SK-N-SH treated with all-trans-retinoic acid at 6 μM for 48 hours (cell line): ENCODE measurements at regions not wholly inside any gene's neighbourhood (a gene's known extent, or its start where the extent isn't known, plus 50 kb on each side); places are given as distances from the start of the nearest gene placed in this dataset.
"Not testable (repeated sequence)": the region's sequence is repeated elsewhere in the genome, so short reads cannot be mapped to it uniquely, and the experiment has no call there.

Experiments
- BACH2 ChIP-seq: fragments of 250-450 bp; sonication (Bioruptor Pico); IDR thresholded peaks from 2 replicates; pipeline ENCODE4 v1.9.0; 2021; ENCODE audit warnings: mild to moderate bottlenecking, borderline replicate concordance
- GLIS3 ChIP-seq: fragments of 250-450 bp; sonication (Bioruptor Pico); IDR thresholded peaks from 2 replicates; pipeline ENCODE4 v1.5.0; 2020; ENCODE audit warnings: mild to moderate bottlenecking, moderate library complexity
- OSR1 ChIP-seq: fragments of 250-450 bp; sonication (Bioruptor Pico); IDR thresholded peaks from 2 replicates; pipeline ENCODE4 v1.8.0; 2022; ENCODE audit warnings: moderate library complexity, mild to moderate bottlenecking, inconsistent platforms
- PATZ1 ChIP-seq: fragments of 250-450 bp; sonication (Bioruptor Pico); IDR thresholded peaks from 2 replicates; pipeline ENCODE4 v1.8.0; 2020; ENCODE audit warnings: mild to moderate bottlenecking, moderate library complexity, borderline replicate concordance
- RARB ChIP-seq: fragments of 250-450 bp; sonication (Bioruptor Pico); IDR thresholded peaks from 2 replicates; pipeline ENCODE4 v1.8.0; 2021; ENCODE audit warnings: mild to moderate bottlenecking, moderate library complexity
- SNAI2 ChIP-seq: fragments of 250-450 bp; sonication (Bioruptor Pico); IDR thresholded peaks from 2 replicates; pipeline ENCODE4 v1.5.0; 2020; ENCODE audit warnings: mild to moderate bottlenecking, moderate library complexity
- TCF4 ChIP-seq: fragments of 250-450 bp; sonication (Bioruptor Pico); IDR thresholded peaks from 2 replicates; pipeline ENCODE4 v1.8.0; 2021; ENCODE audit warnings: mild to moderate bottlenecking, moderate library complexity, borderline replicate concordance
- TSHZ2 ChIP-seq: fragments of 250-450 bp; sonication (Bioruptor Pico); IDR thresholded peaks from 2 replicates; pipeline ENCODE4 v1.5.0; 2020; ENCODE audit warnings: mild to moderate bottlenecking, moderate library complexity
- ZC3H10 ChIP-seq: fragments of 250-450 bp; sonication (Bioruptor Pico); IDR thresholded peaks from 2 replicates; pipeline ENCODE4 v1.5.1; 2021; ENCODE audit warnings: mild to moderate bottlenecking, moderate library complexity
- ZFP30 ChIP-seq: fragments of 450-650 bp; formaldehyde crosslinking; IDR thresholded peaks from 2 replicates; pipeline ENCODE4 v1.5.0; 2022; ENCODE audit warnings: mild to moderate bottlenecking, moderate library complexity
- ZNF70 ChIP-seq: fragments of 450-650 bp; formaldehyde crosslinking; IDR thresholded peaks from 2 replicates; pipeline ENCODE4 v1.5.0; 2020; ENCODE audit warnings: mild to moderate bottlenecking, moderate library complexity

GRCh38 chr15:24240580-24240979 is 435.0 kb upstream of the NPAP1 start:
- TF ChIP-seq ZFP30 (CRISPR knock-in tag); OSR1 (CRISPR knock-in tag); GLIS3; TSHZ2; TCF4; ZC3H10 (CRISPR knock-in tag); RARB (CRISPR knock-in tag); ZNF70; SNAI2; PATZ1 (CRISPR knock-in tag); BACH2: not testable (repeated sequence)
